ENCODE measurements at regions not wholly inside any gene's neighbourhood (a gene's known extent, or its start where the extent isn't known, plus 50 kb on each side); places are given as distances from the start of the nearest gene placed in this dataset.

- no peaks in the 10 kb centered on the region for H3K36me3 ChIP-seq (ENCODE audit: insufficient read depth, low read length)
- no peak overlapping the region for H3K4me3 ChIP-seq (ENCODE audit: low read length)
- H3K4me1 ChIP-seq (ENCODE audit: insufficient read depth, low read length), result peaks cover 31% of the 10 kb centered on the region
- H2AFZ ChIP-seq (ENCODE audit: low read depth, low read length), result no peak overlapping the region
- no peaks in the 10 kb centered on the region for H3K27me3 ChIP-seq (ENCODE audit: insufficient read depth, low read length)
- no peaks in the 10 kb centered on the region for H3K9me3 ChIP-seq (ENCODE audit: low read length)
These were observed 234.4 kb upstream of the E2F8 start for GRCh38 chr11:19474954-19475721.

- Histone ChIP-seq H3K27me3 (ENCODE audit: insufficient read depth, low read length) (no peaks in the 10 kb centered on the region), H3K9me3 (ENCODE audit: low read length) (no peaks in the 10 kb centered on the region), H3K4me3 (ENCODE audit: low read length) (no peak overlapping the region), H3K36me3 (ENCODE audit: insufficient read depth, low read length) (no peaks in the 10 kb centered on the region), H2AFZ (ENCODE audit: low read depth, low read length) (no peak overlapping the region), H3K4me1 (ENCODE audit: insufficient read depth, low read length) (peaks cover 27% of the 10 kb centered on the region)
These were observed 233.5 kb upstream of the E2F8 start for GRCh38 chr11:19474211-19474610.

GRCh38 chr11:19472679-19473078 is 231.9 kb upstream of the E2F8 start:
- Histone ChIP-seq H3K4me1 (ENCODE audit: insufficient read depth, low read length) (peaks cover 18% of the 10 kb centered on the region), H3K4me3 (ENCODE audit: low read length) (no peak overlapping the region), H3K27me3 (ENCODE audit: insufficient read depth, low read length) (no peaks in the 10 kb centered on the region), H3K36me3 (ENCODE audit: insufficient read depth, low read length) (no peaks in the 10 kb centered on the region), H2AFZ (ENCODE audit: low read depth, low read length) (no peak overlapping the region), H3K9me3 (ENCODE audit: low read length) (no peaks in the 10 kb centered on the region)

- no peaks in the 10 kb centered on the region for H3K27me3 ChIP-seq (ENCODE audit: insufficient read depth, low read length)
- no peak overlapping the region for H2AFZ ChIP-seq (ENCODE audit: low read depth, low read length)
- H3K9me3 ChIP-seq (ENCODE audit: low read length), result no peaks in the 10 kb centered on the region
- no peak overlapping the region for H3K4me3 ChIP-seq (ENCODE audit: low read length)
- no peaks in the 10 kb centered on the region for H3K36me3 ChIP-seq (ENCODE audit: insufficient read depth, low read length)
- peaks cover 9% of the 10 kb centered on the region for H3K4me1 ChIP-seq (ENCODE audit: insufficient read depth, low read length)
These were observed 227.2 kb upstream of the E2F8 start for GRCh38 chr11:19467904-19468303.

- no peaks in the 10 kb centered on the region for H3K27me3 ChIP-seq (ENCODE audit: insufficient read depth, low read length)
- H2AFZ ChIP-seq (ENCODE audit: low read depth, low read length), result no peak overlapping the region
- H3K4me3 ChIP-seq (ENCODE audit: low read length), result no peak overlapping the region
- H3K9me3 ChIP-seq (ENCODE audit: low read length), result no peaks in the 10 kb centered on the region
- H3K4me1 ChIP-seq (ENCODE audit: insufficient read depth, low read length), result peaks cover 9% of the 10 kb centered on the region
- H3K36me3 ChIP-seq (ENCODE audit: insufficient read depth, low read length), result no peaks in the 10 kb centered on the region
These were observed 225.6 kb upstream of the E2F8 start for GRCh38 chr11:19466314-19466713.

- no peak overlapping the region for H3K4me3 ChIP-seq (ENCODE audit: low read length)
- peaks cover 14% of the 10 kb centered on the region for H3K4me1 ChIP-seq (ENCODE audit: insufficient read depth, low read length)
- H2AFZ ChIP-seq (ENCODE audit: low read depth, low read length), result no peak overlapping the region
- H3K9me3 ChIP-seq (ENCODE audit: low read length), result no peaks in the 10 kb centered on the region
- no peaks in the 10 kb centered on the region for H3K36me3 ChIP-seq (ENCODE audit: insufficient read depth, low read length)
- no peaks in the 10 kb centered on the region for H3K27me3 ChIP-seq (ENCODE audit: insufficient read depth, low read length)
These were observed 223.2 kb upstream of the E2F8 start for GRCh38 chr11:19463976-19464375.

- Histone ChIP-seq H3K27me3 (ENCODE audit: insufficient read depth, low read length) (no peaks in the 10 kb centered on the region), H2AFZ (ENCODE audit: low read depth, low read length) (no peak overlapping the region), H3K4me3 (ENCODE audit: low read length) (no peak overlapping the region), H3K4me1 (ENCODE audit: insufficient read depth, low read length) (peaks cover 33% of the 10 kb centered on the region), H3K36me3 (ENCODE audit: insufficient read depth, low read length) (no peaks in the 10 kb centered on the region), H3K9me3 (ENCODE audit: low read length) (no peaks in the 10 kb centered on the region)
These were observed 220.1 kb upstream of the E2F8 start for GRCh38 chr11:19460718-19461405.

- H3K9me3 ChIP-seq (ENCODE audit: low read length), result no peaks in the 10 kb centered on the region
- H3K4me3 ChIP-seq (ENCODE audit: low read length), result no peak overlapping the region
- H3K36me3 ChIP-seq (ENCODE audit: insufficient read depth, low read length), result no peaks in the 10 kb centered on the region
- H3K4me1 ChIP-seq (ENCODE audit: insufficient read depth, low read length), result peaks cover 45% of the 10 kb centered on the region
- no peak overlapping the region for H2AFZ ChIP-seq (ENCODE audit: low read depth, low read length)
- H3K27me3 ChIP-seq (ENCODE audit: insufficient read depth, low read length), result no peaks in the 10 kb centered on the region
These were observed 218.5 kb upstream of the E2F8 start for GRCh38 chr11:19459240-19459639.

GRCh38 chr11:19458721-19459120 is 218.0 kb upstream of the E2F8 start:
- Histone ChIP-seq H3K27me3 (ENCODE audit: insufficient read depth, low read length) (no peaks in the 10 kb centered on the region), H3K4me3 (ENCODE audit: low read length) (no peak overlapping the region), H3K9me3 (ENCODE audit: low read length) (no peaks in the 10 kb centered on the region), H3K4me1 (ENCODE audit: insufficient read depth, low read length) (peaks cover 48% of the 10 kb centered on the region), H2AFZ (ENCODE audit: low read depth, low read length) (no peak overlapping the region), H3K36me3 (ENCODE audit: insufficient read depth, low read length) (no peaks in the 10 kb centered on the region)

- Histone ChIP-seq H3K36me3 (ENCODE audit: insufficient read depth, low read length) (no peaks in the 10 kb centered on the region), H3K27me3 (ENCODE audit: insufficient read depth, low read length) (no peaks in the 10 kb centered on the region), H3K4me1 (ENCODE audit: insufficient read depth, low read length) (peaks cover 52% of the 10 kb centered on the region), H2AFZ (ENCODE audit: low read depth, low read length) (no peak overlapping the region), H3K9me3 (ENCODE audit: low read length) (no peaks in the 10 kb centered on the region), H3K4me3 (ENCODE audit: low read length) (no peak overlapping the region)
These were observed 217.5 kb upstream of the E2F8 start for GRCh38 chr11:19458231-19458630.

- Histone ChIP-seq H3K9me3 (ENCODE audit: low read length) (no peaks in the 10 kb centered on the region), H3K27me3 (ENCODE audit: insufficient read depth, low read length) (no peaks in the 10 kb centered on the region), H3K4me1 (ENCODE audit: insufficient read depth, low read length) (peaks cover 55% of the 10 kb centered on the region), H3K36me3 (ENCODE audit: insufficient read depth, low read length) (no peaks in the 10 kb centered on the region), H2AFZ (ENCODE audit: low read depth, low read length) (no peak overlapping the region), H3K4me3 (ENCODE audit: low read length) (no peak overlapping the region)
These were observed 215.0 kb upstream of the E2F8 start for GRCh38 chr11:19455731-19456130.

- Histone ChIP-seq H3K27me3 (ENCODE audit: insufficient read depth, low read length) (no peaks in the 10 kb centered on the region), H3K4me3 (ENCODE audit: low read length) (no peak overlapping the region), H2AFZ (ENCODE audit: low read depth, low read length) (no peak overlapping the region), H3K36me3 (ENCODE audit: insufficient read depth, low read length) (no peaks in the 10 kb centered on the region), H3K9me3 (ENCODE audit: low read length) (no peaks in the 10 kb centered on the region), H3K4me1 (ENCODE audit: insufficient read depth, low read length) (peaks cover 55% of the 10 kb centered on the region)
These were observed 213.0 kb upstream of the E2F8 start for GRCh38 chr11:19453651-19454257.

GRCh38 chr11:19451609-19452008 is 210.9 kb upstream of the E2F8 start:
- H3K9me3 ChIP-seq (ENCODE audit: low read length), result no peaks in the 10 kb centered on the region
- no peak overlapping the region for H3K4me3 ChIP-seq (ENCODE audit: low read length)
- H3K4me1 ChIP-seq (ENCODE audit: insufficient read depth, low read length), result peaks cover 46% of the 10 kb centered on the region
- no peaks in the 10 kb centered on the region for H3K36me3 ChIP-seq (ENCODE audit: insufficient read depth, low read length)
- H3K27me3 ChIP-seq (ENCODE audit: insufficient read depth, low read length), result no peaks in the 10 kb centered on the region
- no peak overlapping the region for H2AFZ ChIP-seq (ENCODE audit: low read depth, low read length)

Measured in neuron (in vitro differentiated cells).